ENCODE measurements at regions not wholly inside any gene's neighbourhood (a gene's known extent, or its start where the extent isn't known, plus 50 kb on each side); places are given as distances from the start of the nearest gene placed in this dataset.

- Mint-ChIP-seq H3K27me3 (no peaks in the 10 kb centered on the region), H3K27ac (no peak overlapping the region), H3K4me1 (no peaks in the 10 kb centered on the region), H3K4me3 (no peak overlapping the region), H3K9me3 (peaks cover 7% of the 10 kb centered on the region), H3K36me3 (ENCODE audit: low read depth) (no peaks in the 10 kb centered on the region)
- intact Hi-C loops (cut with micrococcal nuclease), result no loop called here
- DNase-seq, result no peak
- ChIA-PET POLR2A (no interaction called here), CTCF (no interaction called here)
- ATAC-seq (ENCODE audit: low read depth), result no peak
- no peak for TF ChIP-seq CTCF (IDR thresholded peaks at IDR 0.05)
Measured at GRCh38 chr4:116531026-116531425, 554.4 kb downstream of the TRAM1L1 start.

GRCh38 chr4:116530048-116530447, 555.3 kb downstream of the TRAM1L1 start:
- Mint-ChIP-seq H3K4me3 (no peak overlapping the region), H3K9me3 (peaks cover 7% of the 10 kb centered on the region), H3K4me1 (no peaks in the 10 kb centered on the region), H3K27me3 (no peaks in the 10 kb centered on the region), H3K27ac (no peak overlapping the region), H3K36me3 (ENCODE audit: low read depth) (no peaks in the 10 kb centered on the region)
- intact Hi-C loops (cut with micrococcal nuclease), result no loop called here
- ChIA-PET CTCF (no interaction called here), POLR2A (no interaction called here)
- TF ChIP-seq CTCF (IDR thresholded peaks at IDR 0.05), result no peak
- ATAC-seq (ENCODE audit: low read depth) (no peak), DNase-seq (no peak)

GRCh38 chr4:116529129-116529528, 556.2 kb downstream of the TRAM1L1 start:
- Mint-ChIP-seq H3K36me3 (ENCODE audit: low read depth) (no peaks in the 10 kb centered on the region), H3K4me1 (no peaks in the 10 kb centered on the region), H3K9me3 (peaks cover 7% of the 10 kb centered on the region), H3K4me3 (no peak overlapping the region), H3K27me3 (no peaks in the 10 kb centered on the region), H3K27ac (no peak overlapping the region)
- intact Hi-C loops (cut with micrococcal nuclease), result no loop called here
- CTCF ChIA-PET, result no interaction called here
- DNase-seq, result no peak
- POLR2A ChIA-PET, result no interaction called here
- no peak for ATAC-seq (ENCODE audit: low read depth)
- no peak for TF ChIP-seq CTCF (IDR thresholded peaks at IDR 0.05)

DNA sequence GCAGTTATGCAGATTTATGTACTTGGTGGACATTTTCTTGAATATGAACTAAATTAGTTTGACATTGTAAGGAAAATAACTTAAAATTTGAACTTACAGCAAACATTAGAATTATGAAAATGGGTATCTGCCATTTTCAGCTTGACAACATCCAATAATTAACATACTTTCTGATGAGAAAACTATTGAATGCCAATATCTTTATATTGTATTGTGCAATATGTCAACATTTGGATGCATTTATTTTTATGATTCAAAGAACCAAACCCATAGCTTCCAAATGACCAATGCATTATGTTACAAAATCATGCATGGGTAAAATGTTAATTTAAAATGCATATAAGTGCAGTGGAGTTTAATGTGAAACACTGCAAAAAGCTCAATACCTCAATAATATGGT, 562.5 kb downstream of the TRAM1L1 start:
- no peaks in the 10 kb centered on the region for H3K36me3 Mint-ChIP-seq (ENCODE audit: low read depth)
- intact Hi-C loops (cut with micrococcal nuclease), result no loop called here
- H3K4me1 Mint-ChIP-seq, result no peaks in the 10 kb centered on the region
- TF ChIP-seq CTCF (IDR thresholded peaks at IDR 0.05), result no peak
- no peak overlapping the region for H3K27ac Mint-ChIP-seq
- H3K27me3 Mint-ChIP-seq, result no peaks in the 10 kb centered on the region
- DNase-seq, result no peak
- peaks cover 5% of the 10 kb centered on the region for H3K9me3 Mint-ChIP-seq
- ATAC-seq (ENCODE audit: low read depth), result no peak
- H3K4me3 Mint-ChIP-seq, result no peak overlapping the region
- POLR2A ChIA-PET, result no interaction called here
- CTCF ChIA-PET, result no interaction called here

DNA sequence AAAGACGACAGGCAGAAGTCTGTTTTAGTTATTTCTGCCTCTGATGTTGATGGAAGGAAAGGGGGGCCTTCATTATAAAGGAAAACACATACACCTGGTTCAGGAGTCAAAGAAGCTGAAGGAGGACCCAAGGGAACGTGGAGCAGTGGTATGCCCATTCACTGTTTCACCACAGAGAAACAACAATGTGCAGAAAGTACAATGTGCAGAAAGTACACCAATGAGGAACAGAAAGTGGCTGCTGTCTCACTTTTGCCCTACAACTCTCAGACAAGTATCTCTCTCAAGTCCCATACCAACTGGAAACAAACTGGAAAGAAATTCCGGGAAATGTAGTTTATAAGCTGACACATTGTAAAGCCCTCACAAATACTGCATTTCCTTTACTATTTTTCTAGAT, 564.5 kb downstream of the TRAM1L1 start:
- no peak for TF ChIP-seq CTCF (IDR thresholded peaks at IDR 0.05)

More for the DNA sequence above, 564.5 kb downstream of the TRAM1L1 start:
- ATAC-seq (ENCODE audit: low read depth) (no peak), DNase-seq (no peak)
- no peak overlapping the region for H3K4me3 Mint-ChIP-seq
- POLR2A ChIA-PET, result no interaction called here
- H3K36me3 Mint-ChIP-seq (ENCODE audit: low read depth), result no peaks in the 10 kb centered on the region
- CTCF ChIA-PET, result no interaction called here
- intact Hi-C loops (cut with micrococcal nuclease), result no loop called here
- peaks cover 10% of the 10 kb centered on the region for H3K9me3 Mint-ChIP-seq
- no peak overlapping the region for H3K27ac Mint-ChIP-seq
- no peaks in the 10 kb centered on the region for H3K27me3 Mint-ChIP-seq
- no peaks in the 10 kb centered on the region for H3K4me1 Mint-ChIP-seq
